Fibroblast of the aortic adventitia (primary cell): ENCODE measurements at regions not wholly inside any gene's neighbourhood (a gene's known extent, or its start where the extent isn't known, plus 50 kb on each side); places are given as distances from the start of the nearest gene placed in this dataset.

ENCODE experiments used
- DNase-seq: peaks from one replicate; pipeline ENCODE4 v3.0.0-alpha.2; 2010; ENCODE audit warnings: low read depth
- H3K4me3 ChIP-seq: 2 replicates; pipeline ENCODE4 v1.5.1; 2011; ENCODE audit warnings: low read depth, mild to moderate bottlenecking, control low read depth, low read length, moderate library complexity
- CTCF ChIP-seq: IDR thresholded peaks from 2 replicates; pipeline ENCODE4 v1.5.1; 2011; ENCODE audit warnings: mild to moderate bottlenecking, low read length, control low read depth, inconsistent platforms; ENCODE audit not compliant: insufficient read depth

GRCh38 chr15:100708916-100709315, 106.5 kb downstream of the ASB7 start:
- TF ChIP-seq CTCF = no peak
- no peak overlapping the region for H3K4me3 ChIP-seq
- no peak for DNase-seq

- no peak for TF ChIP-seq CTCF
- no peak overlapping the region for H3K4me3 ChIP-seq
- no peak for DNase-seq
These were observed 107.8 kb downstream of the ASB7 start for GRCh38 chr15:100710222-100710621.

GRCh38 chr15:100710744-100711515, 108.5 kb downstream of the ASB7 start:
- H3K4me3 ChIP-seq = no peak overlapping the region
- no peak for DNase-seq
- TF ChIP-seq CTCF = no peak

- H3K4me3 ChIP-seq = no peak overlapping the region
- no peak for TF ChIP-seq CTCF
- DNase-seq = peak; percentile 45
These were observed 109.2 kb downstream of the ASB7 start for GRCh38 chr15:100711516-100712021.

- DNase-seq = peak; percentile 92
- no peak overlapping the region for H3K4me3 ChIP-seq
- no peak for TF ChIP-seq CTCF
These were observed 109.8 kb downstream of the ASB7 start for GRCh38 chr15:100712226-100712625.

GRCh38 chr15:100713163-100713867, 110.9 kb downstream of the ASB7 start:
- TF ChIP-seq CTCF = no peak
- no peak overlapping the region for H3K4me3 ChIP-seq
- peak; percentile 80 for DNase-seq
